GM19455 (cell line): ENCODE measurements at regions not wholly inside any gene's neighbourhood (a gene's known extent, or its start where the extent isn't known, plus 50 kb on each side); places are given as distances from the start of the nearest gene placed in this dataset.
"Not testable (repeated sequence)": the region's sequence is repeated elsewhere in the genome, so short reads cannot be mapped to it uniquely, and the experiment has no call there.

Source experiments
- ATAC-seq: cut with Tn5 transposase; IDR thresholded peaks from one replicate; pipeline ENCODE4 v1.9.1; 2021; ENCODE audit not compliant: unreplicated experiment

DNA sequence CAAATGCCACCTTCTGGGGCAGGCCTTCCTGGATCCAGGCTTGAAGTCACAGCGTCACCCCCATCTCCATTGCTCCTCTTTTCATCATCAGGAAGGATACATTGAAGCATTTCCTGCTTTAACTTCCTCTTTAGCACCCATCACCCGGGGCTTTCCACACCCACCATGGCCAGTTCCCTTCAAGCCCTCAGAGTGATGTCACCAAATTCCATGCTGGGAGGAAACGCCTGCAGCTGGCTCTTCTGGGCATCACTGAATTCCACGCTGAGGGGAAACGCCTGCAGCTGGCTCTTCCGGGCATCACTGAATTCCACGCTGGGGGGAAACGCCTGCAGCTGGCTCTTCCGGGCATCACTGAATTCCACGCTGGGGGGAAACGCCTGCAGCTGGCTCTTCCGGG is 354.6 kb downstream of the SMOC2 start:
- not testable (repeated sequence) for ATAC-seq

GRCh38 chr6:168794491-168794890 is 353.5 kb downstream of the SMOC2 start:
- no peak for ATAC-seq

GRCh38 chr6:168793649-168794048 is 352.7 kb downstream of the SMOC2 start:
- no peak for ATAC-seq

- ATAC-seq, result no peak
Observed at GRCh38 chr6:168791917-168792316, 350.9 kb downstream of the SMOC2 start.

- no peak for ATAC-seq
Observed at GRCh38 chr6:168789699-168790098, 348.7 kb downstream of the SMOC2 start.

- ATAC-seq, result no peak
Observed at GRCh38 chr6:168785720-168786511, 344.9 kb downstream of the SMOC2 start.

DNA sequence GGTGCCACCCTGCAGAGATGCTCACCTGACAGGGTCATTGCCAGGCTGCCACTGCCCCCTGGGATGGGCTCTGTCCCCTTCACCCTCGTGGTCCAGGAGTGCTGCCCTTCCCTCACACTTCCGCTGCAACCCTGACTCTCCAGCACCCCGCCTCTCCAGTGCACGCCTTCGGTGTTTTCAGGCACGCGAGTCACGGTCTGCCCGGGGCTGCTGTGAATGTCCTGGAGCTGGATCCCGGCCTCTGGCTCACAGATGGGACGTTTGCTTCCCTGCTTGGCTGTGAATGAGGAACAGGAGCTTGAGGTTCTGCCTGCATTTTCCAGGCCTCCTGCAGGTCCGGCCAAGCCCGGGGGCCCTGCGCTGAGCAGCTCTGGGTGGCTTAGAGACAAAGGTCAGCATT is 343.4 kb downstream of the SMOC2 start:
- ATAC-seq, result no peak

GRCh38 chr6:168783720-168784119 is 342.7 kb downstream of the SMOC2 start:
- no peak for ATAC-seq

DNA sequence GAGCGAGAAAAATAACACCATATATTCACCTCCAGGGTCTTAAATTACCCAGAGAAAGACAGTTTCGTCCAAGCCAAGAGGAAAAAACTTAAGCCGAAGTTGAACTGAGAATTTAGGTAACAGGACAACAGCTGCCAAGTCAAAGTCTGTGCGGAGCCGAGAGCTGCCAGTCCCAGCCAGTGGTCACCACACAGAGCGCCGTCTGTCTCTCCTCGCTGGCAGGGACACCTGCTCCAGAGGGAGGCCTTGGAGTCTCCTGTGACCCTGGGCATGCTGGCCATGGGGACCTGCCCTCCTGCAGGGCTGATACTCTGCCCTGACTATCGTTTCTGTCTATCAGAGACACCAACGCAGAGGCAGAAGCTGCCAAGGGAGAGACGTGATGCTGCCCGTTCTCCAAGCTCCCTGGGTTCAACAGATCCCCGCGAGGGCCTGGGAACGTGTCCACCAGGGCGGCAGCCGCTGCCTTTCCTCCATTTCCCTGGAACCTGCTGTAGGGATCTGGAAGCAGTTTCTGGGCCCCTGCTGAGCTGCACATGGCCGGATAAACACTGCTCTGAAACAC is 341.3 kb downstream of the SMOC2 start:
- ATAC-seq, result no peak

- ATAC-seq, result no peak
Observed at GRCh38 chr6:168778201-168778600, 337.2 kb downstream of the SMOC2 start.

- ATAC-seq, result no peak
Observed at GRCh38 chr6:168774381-168774780, 333.4 kb downstream of the SMOC2 start.

- ATAC-seq, result no peak
Observed at GRCh38 chr6:168773788-168774187, 332.8 kb downstream of the SMOC2 start.

- no peak for ATAC-seq
Observed at GRCh38 chr6:168765752-168766151, 324.8 kb downstream of the SMOC2 start.

DNA sequence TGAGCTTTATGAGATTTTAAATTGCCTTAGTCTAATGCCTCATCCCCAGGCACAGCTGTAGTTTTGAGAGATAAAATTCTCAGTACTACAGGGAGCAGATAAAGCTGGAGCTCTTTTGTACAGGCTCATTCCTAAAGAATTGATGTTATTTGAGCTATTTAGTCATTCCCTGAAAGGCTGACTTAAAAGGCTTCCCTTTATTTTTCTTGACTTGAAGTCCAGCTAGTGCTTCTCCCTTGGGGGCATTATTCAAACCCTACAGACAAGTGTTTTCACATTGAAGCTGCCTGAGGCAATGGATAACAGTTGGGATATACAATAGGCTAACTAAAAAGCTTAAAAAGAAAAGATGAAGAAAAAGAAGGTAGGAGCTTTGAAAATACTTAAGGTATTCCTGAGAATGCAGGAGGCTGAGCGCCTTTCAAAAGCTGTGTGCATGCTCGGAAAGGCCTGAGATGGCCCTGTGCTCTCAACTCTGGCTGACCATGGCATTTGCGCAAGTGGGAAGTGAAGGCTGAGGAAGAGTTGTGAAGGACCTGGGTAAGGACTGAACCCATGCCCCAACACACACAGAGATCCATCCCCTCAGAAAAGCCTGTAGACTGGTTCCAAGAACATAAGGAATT is 315.1 kb downstream of the SMOC2 start:
- no peak for ATAC-seq

DNA sequence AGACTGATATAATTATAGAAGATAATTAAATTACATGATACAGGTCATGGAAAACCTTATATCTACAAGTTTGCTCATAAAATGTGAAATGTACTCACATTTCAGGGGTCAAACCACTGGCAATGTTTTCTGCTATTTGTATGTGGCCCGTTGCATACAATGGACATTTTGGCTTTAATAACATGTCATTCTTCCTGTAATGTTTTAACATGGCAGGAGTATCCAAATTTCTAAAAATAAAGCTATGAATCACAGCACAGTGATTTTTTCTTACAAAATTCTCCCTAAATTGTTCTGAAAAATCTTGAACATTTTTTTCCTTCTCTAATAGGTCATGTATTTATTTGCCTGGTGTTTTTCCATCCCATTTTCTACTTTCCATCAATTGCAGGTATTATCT is 305.7 kb downstream of the SMOC2 start:
- no peak for ATAC-seq

GRCh38 chr6:168746013-168746412 is 305.0 kb downstream of the SMOC2 start:
- ATAC-seq, result no peak

- ATAC-seq, result no peak
Observed at GRCh38 chr6:168744861-168745260, 303.9 kb downstream of the SMOC2 start.

DNA sequence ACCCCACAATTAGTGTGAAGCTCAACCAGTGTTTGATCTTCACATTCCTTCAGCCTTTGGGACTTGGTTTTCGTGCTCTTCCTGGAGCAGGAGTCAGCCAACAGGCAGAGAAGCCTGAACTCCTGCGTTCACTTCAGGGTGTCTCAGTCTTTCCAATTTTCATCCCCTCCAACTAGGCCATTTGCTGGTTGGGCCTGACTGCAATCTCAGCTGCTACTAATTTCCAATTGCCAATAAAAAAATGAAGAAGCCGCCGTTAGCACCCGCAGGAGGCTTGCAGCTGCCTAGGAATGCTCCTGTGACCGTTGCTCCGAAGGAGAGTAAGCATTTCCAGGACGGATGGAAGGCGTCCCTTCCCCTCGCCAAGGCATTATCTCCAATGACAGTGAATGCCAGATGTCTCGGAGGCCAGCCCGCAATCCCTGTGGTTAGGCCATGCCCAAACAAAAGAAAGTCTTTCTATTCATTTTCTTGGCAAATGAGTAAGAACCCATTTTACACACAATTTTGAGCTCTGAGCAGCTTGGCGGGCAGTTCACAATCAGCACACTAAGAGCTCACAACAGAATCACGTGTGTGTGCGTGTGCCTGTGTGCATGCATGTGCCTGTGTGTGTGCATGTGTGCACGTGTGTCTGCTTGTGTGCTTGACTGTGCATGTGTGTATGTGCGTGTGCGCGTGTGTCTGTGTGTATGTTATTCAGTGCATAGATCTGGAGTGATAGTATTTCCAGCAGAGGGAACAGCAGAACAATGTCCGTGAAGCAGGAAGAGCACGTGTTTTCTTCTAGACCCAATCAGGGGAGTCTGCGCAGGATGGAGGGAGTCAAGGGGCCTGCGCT is 301.2 kb downstream of the SMOC2 start:
- ATAC-seq, result no peak

GRCh38 chr6:168741305-168741704 is 300.3 kb downstream of the SMOC2 start:
- no peak for ATAC-seq

DNA sequence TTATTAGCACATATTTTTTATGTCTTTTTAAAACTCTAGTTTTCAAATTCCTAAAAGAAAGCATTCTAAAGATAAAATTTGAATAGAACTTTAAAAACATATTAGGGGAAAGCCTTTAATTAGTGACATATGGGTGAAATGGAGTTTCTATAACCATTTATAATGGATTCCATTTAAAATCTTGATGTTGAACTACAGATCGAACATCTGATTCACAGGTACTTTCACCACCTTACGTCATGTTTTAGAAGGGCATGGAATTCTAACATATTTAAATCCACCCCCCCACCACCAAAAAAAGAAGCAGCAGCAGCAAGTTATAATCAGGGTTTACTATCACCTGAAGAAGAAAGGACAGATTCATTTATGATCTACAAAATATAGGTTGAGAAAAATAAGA is 298.4 kb downstream of the SMOC2 start:
- no peak for ATAC-seq

- ATAC-seq, result no peak
Observed at GRCh38 chr6:168737481-168737880, 296.5 kb downstream of the SMOC2 start.
